Activated gamma-delta T cell (primary cell): ENCODE measurements at regions not wholly inside any gene's neighbourhood (a gene's known extent, or its start where the extent isn't known, plus 50 kb on each side); places are given as distances from the start of the nearest gene placed in this dataset.
"Not testable (repeated sequence)": the region's sequence is repeated elsewhere in the genome, so short reads cannot be mapped to it uniquely, and the experiment has no call there.

ENCODE experiments used
- DNase-seq: peaks from one replicate; lab custom pipeline; 2025; lab: John Stamatoyannopoulos, UW

- DNase-seq = no peak
Observed at GRCh38 chr18:40157120-40157519, 1797.9 kb upstream of the PIK3C3 start.

GRCh38 chr18:40152859-40153258 lies 1802.2 kb upstream of the PIK3C3 start:
- no peak for DNase-seq

GRCh38 chr18:40148960-40149359 lies 1806.1 kb upstream of the PIK3C3 start:
- DNase-seq = no peak

DNA sequence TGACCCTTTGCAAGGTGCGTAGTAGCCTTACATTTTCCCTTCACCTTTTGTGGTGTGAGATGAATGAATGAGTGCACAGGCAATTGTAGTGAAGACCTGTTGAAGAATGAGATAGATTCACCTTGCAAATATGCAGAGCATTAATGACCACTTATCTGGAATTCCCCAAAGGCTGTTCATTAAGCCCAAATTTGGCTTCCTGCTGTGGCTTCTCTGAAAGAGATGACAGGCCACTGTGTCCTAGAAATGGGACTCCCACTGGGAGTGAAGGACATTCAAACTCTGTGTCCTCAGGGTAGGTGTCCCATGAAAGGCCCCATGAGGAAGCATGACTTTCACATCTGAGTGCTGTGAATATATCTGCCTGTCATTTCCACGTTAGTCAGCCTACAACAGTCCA lies 1821.8 kb upstream of the PIK3C3 start:
- DNase-seq = no peak

DNA sequence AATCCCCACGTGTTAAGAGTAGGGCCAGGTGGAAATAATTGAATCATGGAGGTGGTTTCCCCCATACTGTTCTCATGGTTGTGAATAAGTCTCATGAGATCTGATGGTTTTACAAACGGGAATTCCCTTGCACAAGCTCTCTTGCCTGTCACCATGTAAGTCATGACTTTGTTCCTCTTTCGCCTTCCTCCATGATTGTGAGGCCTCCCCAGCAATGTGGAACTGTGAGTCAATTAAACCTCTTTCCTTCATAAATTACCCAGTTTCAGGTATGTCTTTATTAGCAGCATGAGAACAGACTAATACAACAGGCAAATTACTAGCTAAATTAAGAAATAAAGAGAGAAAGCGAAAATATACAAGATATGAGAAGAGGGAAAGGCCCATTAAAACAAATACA lies 1822.6 kb upstream of the PIK3C3 start:
- not testable (repeated sequence) for DNase-seq

DNA sequence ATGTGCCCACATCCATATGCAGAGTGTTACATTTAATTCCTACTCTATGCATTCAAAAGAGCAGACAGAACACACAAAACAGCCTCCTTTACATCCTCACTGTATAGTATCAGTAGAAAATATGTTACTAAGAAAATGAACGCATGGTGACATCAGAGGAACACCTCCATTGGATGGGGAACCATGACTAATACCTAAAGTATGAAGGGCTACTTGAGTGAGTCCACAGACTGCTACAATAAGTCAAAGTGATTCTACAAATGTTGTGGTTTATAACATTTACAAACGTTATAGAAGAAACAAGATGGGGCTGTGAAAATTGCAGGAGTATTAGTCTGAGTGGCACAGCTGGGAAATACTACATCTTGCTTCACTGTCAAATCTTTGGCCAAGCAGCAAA lies 1830.9 kb upstream of the PIK3C3 start:
- no peak for DNase-seq

GRCh38 chr18:40120796-40121391 lies 1834.1 kb upstream of the PIK3C3 start:
- no peak for DNase-seq

- DNase-seq = no peak
Observed at GRCh38 chr18:40120356-40120755, 1834.7 kb upstream of the PIK3C3 start.

DNA sequence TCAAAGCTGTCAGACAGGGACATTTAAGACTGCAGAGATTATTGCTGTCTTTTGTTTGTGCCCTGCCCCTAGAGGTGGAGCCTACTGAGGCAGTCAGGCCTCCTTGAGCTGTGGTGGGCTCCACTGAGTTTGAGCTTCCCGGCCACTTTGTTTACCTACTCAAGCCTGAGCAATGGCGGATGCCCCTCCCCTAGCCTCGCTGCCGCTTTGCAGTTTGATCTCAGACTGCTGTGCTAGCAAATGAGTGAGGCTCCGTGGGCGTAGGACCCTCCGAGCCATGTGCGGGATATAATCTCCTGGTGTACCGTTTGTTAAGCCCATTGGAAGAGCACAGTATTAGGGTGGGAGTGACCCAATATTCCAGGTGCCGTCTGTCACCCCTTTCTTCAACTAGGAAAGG lies 1835.5 kb upstream of the PIK3C3 start:
- not testable (repeated sequence) for DNase-seq

- no peak for DNase-seq
Observed at GRCh38 chr18:40110455-40110854, 1844.6 kb upstream of the PIK3C3 start.

- no peak for DNase-seq
Observed at GRCh38 chr18:40109252-40110049, 1845.6 kb upstream of the PIK3C3 start.

GRCh38 chr18:40108596-40108995 lies 1846.4 kb upstream of the PIK3C3 start:
- DNase-seq = no peak

GRCh38 chr18:40102903-40103302 lies 1852.1 kb upstream of the PIK3C3 start:
- DNase-seq = no peak

GRCh38 chr18:40099641-40100040 lies 1855.4 kb upstream of the PIK3C3 start:
- DNase-seq = no peak

GRCh38 chr18:40096675-40097074 lies 1858.4 kb upstream of the PIK3C3 start:
- no peak for DNase-seq

- no peak for DNase-seq
Observed at GRCh38 chr18:40094441-40094840, 1860.6 kb upstream of the PIK3C3 start.

GRCh38 chr18:40088130-40088529 lies 1866.9 kb upstream of the PIK3C3 start:
- DNase-seq = no peak

- DNase-seq = no peak
Observed at GRCh38 chr18:40079786-40080185, 1875.2 kb upstream of the PIK3C3 start.

- DNase-seq = no peak
Observed at GRCh38 chr18:40075616-40076015, 1879.4 kb upstream of the PIK3C3 start.

DNA sequence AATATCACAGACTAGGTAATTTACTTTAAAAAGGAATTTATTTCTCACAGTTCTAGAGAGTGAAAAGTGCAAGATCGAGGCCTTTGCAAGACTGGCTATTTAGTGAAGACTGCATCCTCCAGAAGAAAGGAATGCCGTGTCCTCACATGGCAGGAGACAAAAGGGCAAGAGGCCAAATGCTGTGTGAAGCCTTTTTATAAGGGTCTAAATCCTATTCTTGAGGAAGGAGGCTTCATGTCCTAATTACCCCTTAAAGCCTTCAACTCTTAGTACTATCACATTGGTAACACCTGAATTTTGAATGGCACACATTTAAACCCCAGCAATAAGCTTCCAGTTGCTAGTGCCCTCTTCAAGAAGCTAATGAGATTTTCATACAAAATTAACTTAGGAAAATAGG lies 1882.3 kb upstream of the PIK3C3 start:
- DNase-seq = no peak

- DNase-seq = no peak
Observed at GRCh38 chr18:40066368-40066767, 1888.7 kb upstream of the PIK3C3 start.

DNA sequence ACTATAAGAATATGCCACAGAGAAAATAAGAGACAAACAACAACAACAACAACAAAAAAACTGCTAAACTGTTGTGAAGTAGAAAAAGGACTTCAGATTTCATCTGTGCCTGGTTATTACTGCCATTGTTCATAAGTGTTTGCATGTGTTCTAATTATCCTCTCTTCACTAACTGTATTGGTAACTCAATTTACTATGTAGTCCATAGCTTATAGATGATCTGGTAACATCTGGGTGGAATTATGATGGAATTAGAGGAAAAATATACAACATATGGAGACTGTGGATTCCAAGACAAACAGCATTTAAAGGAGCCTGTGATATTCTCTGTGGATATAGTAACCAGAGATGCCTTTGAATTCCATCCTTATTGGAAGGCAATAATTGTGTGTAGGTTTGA lies 1891.5 kb upstream of the PIK3C3 start:
- no peak for DNase-seq

DNA sequence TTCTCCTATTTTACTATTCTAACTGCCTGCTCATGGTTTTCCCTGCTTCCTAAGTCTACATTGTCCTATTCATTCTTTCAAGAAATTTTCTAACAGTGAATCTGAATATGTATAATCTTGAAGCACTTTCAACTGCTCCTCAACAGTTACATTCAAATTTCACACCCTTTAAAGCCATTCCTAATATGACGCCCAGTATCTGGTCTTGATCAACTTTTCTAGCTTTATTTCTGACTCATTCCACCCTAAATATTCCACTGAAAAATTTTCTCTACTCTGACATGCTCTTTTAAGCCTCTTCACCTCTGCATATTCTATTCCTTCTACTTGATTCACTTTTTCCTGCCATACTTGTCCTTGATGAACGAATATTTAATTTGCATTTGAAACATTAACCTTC lies 1893.9 kb upstream of the PIK3C3 start:
- no peak for DNase-seq

GRCh38 chr18:40060562-40060961 lies 1894.5 kb upstream of the PIK3C3 start:
- DNase-seq = no peak
